Smooth muscle cell (in vitro differentiated cells): ENCODE measurements at regions not wholly inside any gene's neighbourhood (a gene's known extent, or its start where the extent isn't known, plus 50 kb on each side); places are given as distances from the start of the nearest gene placed in this dataset.

ENCODE experiments used
- DNase-seq: peaks from one replicate; lab custom pipeline; 2025; ENCODE audit not compliant: unreplicated experiment; lab: John Stamatoyannopoulos, UW
- H2AFZ ChIP-seq: fragments of 200-600 bp; sonication (generic); 2 replicates; pipeline ENCODE4 v1.6.0; 2016; ENCODE audit warnings: antibody characterized with exemption, low read depth, mild to moderate bottlenecking
- H3F3A ChIP-seq: fragments of 200-600 bp; sonication (generic); 2 replicates; pipeline ENCODE4 v1.6.0; 2017; ENCODE audit warnings: antibody characterized with exemption, low read depth
- H3K27ac ChIP-seq: fragments of 200-600 bp; sonication (generic); 2 replicates; pipeline ENCODE4 v1.5.1; 2016; ENCODE audit warnings: low read depth, mild to moderate bottlenecking
- H3K27me3 ChIP-seq: fragments of 200-600 bp; sonication (generic); 2 replicates; pipeline ENCODE4 v1.6.1; 2016; ENCODE audit warnings: low read depth, mild to moderate bottlenecking
- H3K36me3 ChIP-seq: fragments of 200-600 bp; sonication (generic); 2 replicates; pipeline ENCODE4 v1.5.1; 2016; ENCODE audit warnings: low read depth
- H3K4me1 ChIP-seq: fragments of 200-600 bp; sonication (generic); 2 replicates; pipeline ENCODE4 v1.5.1; 2016; ENCODE audit warnings: low read depth
- H3K4me2 ChIP-seq: fragments of 200-600 bp; sonication (generic); 2 replicates; pipeline ENCODE4 v1.6.0; 2016; ENCODE audit warnings: mild to moderate bottlenecking
- H3K4me3 ChIP-seq: fragments of 200-600 bp; sonication (generic); 2 replicates; pipeline ENCODE4 v1.5.1; 2016; ENCODE audit warnings: mild to moderate bottlenecking
- H3K79me2 ChIP-seq: fragments of 200-600 bp; sonication (generic); 2 replicates; pipeline ENCODE4 v1.6.0; 2016; ENCODE audit warnings: low read depth, mild to moderate bottlenecking
- H3K9ac ChIP-seq: fragments of 200-600 bp; sonication (generic); 2 replicates; pipeline ENCODE4 v1.6.0; 2016; ENCODE audit warnings: low read depth
- H3K9me3 ChIP-seq: fragments of 200-600 bp; sonication (generic); replicated peaks from 2 replicates; pipeline ENCODE4 v1.5.1; 2016; ENCODE audit warnings: low read depth
- H4K20me1 ChIP-seq: fragments of 200-600 bp; sonication (generic); 2 replicates; pipeline ENCODE4 v1.6.0; 2016; ENCODE audit warnings: low read depth
- CTCF ChIP-seq: fragments of 200-600 bp; sonication (generic); IDR thresholded peaks from 2 replicates; pipeline ENCODE4 v1.5.1; 2017; ENCODE audit warnings: borderline replicate concordance, mild to moderate bottlenecking, antibody characterized with exemption; ENCODE audit not compliant: insufficient read depth, poor library complexity, severe bottlenecking
- WGBS: methylation state at CpG from one replicate; pipeline ENCODE4 v1.1.7; 2016; ENCODE audit warnings: low lambda C conversion rate; 5-methylcytosine and 5-hydroxymethylcytosine counted together

- no peak for TF ChIP-seq CTCF
- Histone ChIP-seq H3K9me3 (peaks cover 3% of the 10 kb centered on the region), H3K79me2 (no peaks in the 10 kb centered on the region), H2AFZ (no peak overlapping the region), H3K36me3 (no peaks in the 10 kb centered on the region), H3K4me2 (no peak overlapping the region), H3F3A (no peaks in the 10 kb centered on the region), H3K9ac (no peak overlapping the region), H4K20me1 (no peaks in the 10 kb centered on the region), H3K4me1 (no peaks in the 10 kb centered on the region), H3K27me3 (no peaks in the 10 kb centered on the region), H3K27ac (no peak overlapping the region), H3K4me3 (no peak overlapping the region)
- 75% methylated on average over 8 of the region's 8 CpGs for WGBS
- DNase-seq = no peak
Observed at GRCh38 chr14:76653875-76654572, 107.2 kb upstream of the VASH1 start.

- Histone ChIP-seq H3K27ac (no peak overlapping the region), H3K79me2 (no peaks in the 10 kb centered on the region), H3K9me3 (peaks cover 3% of the 10 kb centered on the region), H4K20me1 (no peaks in the 10 kb centered on the region), H2AFZ (no peak overlapping the region), H3K4me2 (no peak overlapping the region), H3K36me3 (no peaks in the 10 kb centered on the region), H3K4me1 (no peaks in the 10 kb centered on the region), H3K9ac (no peak overlapping the region), H3F3A (no peaks in the 10 kb centered on the region), H3K27me3 (no peaks in the 10 kb centered on the region), H3K4me3 (no peak overlapping the region)
- 72% methylated on average over 10 of the region's 10 CpGs for WGBS
- no peak for TF ChIP-seq CTCF
- no peak for DNase-seq
Observed at GRCh38 chr14:76654573-76655108, 106.6 kb upstream of the VASH1 start.

- no peak overlapping the region for H3K27ac ChIP-seq
- H3K27me3 ChIP-seq = no peaks in the 10 kb centered on the region
- no peak for DNase-seq
- no peaks in the 10 kb centered on the region for H3K4me1 ChIP-seq
- H3K9me3 ChIP-seq = peaks cover 3% of the 10 kb centered on the region
- TF ChIP-seq CTCF = no peak
- WGBS = 85% methylated on average over 2 of the region's 2 CpGs
- no peaks in the 10 kb centered on the region for H4K20me1 ChIP-seq
- no peak overlapping the region for H3K9ac ChIP-seq
- no peaks in the 10 kb centered on the region for H3K36me3 ChIP-seq
- no peaks in the 10 kb centered on the region for H3K79me2 ChIP-seq
- no peaks in the 10 kb centered on the region for H3F3A ChIP-seq
- no peak overlapping the region for H2AFZ ChIP-seq
- H3K4me3 ChIP-seq = no peak overlapping the region
- H3K4me2 ChIP-seq = no peak overlapping the region
Observed at GRCh38 chr14:76655331-76655730, 105.9 kb upstream of the VASH1 start.

- 88% methylated on average over 5 of the region's 5 CpGs for WGBS
- H3K27me3 ChIP-seq = no peaks in the 10 kb centered on the region
- no peaks in the 10 kb centered on the region for H3K79me2 ChIP-seq
- H4K20me1 ChIP-seq = no peaks in the 10 kb centered on the region
- H3K9me3 ChIP-seq = peaks cover 3% of the 10 kb centered on the region
- no peak for DNase-seq
- no peaks in the 10 kb centered on the region for H3K4me1 ChIP-seq
- TF ChIP-seq CTCF = no peak
- H3F3A ChIP-seq = no peaks in the 10 kb centered on the region
- H3K4me2 ChIP-seq = no peak overlapping the region
- H3K27ac ChIP-seq = no peak overlapping the region
- H3K4me3 ChIP-seq = no peak overlapping the region
- H3K9ac ChIP-seq = no peak overlapping the region
- no peaks in the 10 kb centered on the region for H3K36me3 ChIP-seq
- no peak overlapping the region for H2AFZ ChIP-seq
Observed at GRCh38 chr14:76656592-76656991, 104.7 kb upstream of the VASH1 start.
